B cell (primary cell): ENCODE measurements at regions not wholly inside any gene's neighbourhood (a gene's known extent, or its start where the extent isn't known, plus 50 kb on each side); places are given as distances from the start of the nearest gene placed in this dataset.

ENCODE experiments used
- CTCF ChIP-seq: fragments of 200-600 bp; IDR thresholded peaks from one replicate; pipeline ENCODE4 v1.8.0; 2022; ENCODE audit warnings: antibody characterized with exemption, mild to moderate bottlenecking
- EZH2 ChIP-seq: IDR thresholded peaks from 2 replicates; pipeline ENCODE4 v1.6.1; 2012; ENCODE audit warnings: borderline replicate concordance, low read depth, mild to moderate bottlenecking, moderate library complexity, low read length; ENCODE audit not compliant: insufficient read depth, poor library complexity, severe bottlenecking

DNA sequence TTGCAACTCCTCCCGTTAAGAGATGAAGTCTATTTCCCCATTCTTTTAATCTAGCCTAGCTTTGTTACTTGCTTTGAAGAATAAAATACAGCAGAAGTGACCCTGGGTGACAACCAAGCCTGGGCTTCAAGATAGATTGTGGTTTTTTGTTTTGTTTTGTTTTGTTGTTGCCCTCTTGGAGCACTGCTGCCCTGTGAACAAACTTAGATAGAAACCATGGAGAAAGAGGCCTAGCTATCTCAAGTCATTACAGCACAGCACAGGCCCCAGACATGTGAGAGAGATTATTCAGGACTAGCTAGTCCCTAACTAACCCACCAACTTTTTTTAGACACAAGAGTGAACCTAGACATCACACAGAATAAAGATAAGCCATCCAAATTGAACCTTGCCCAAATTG, 475.2 kb downstream of the EPHA7 start:
- TF ChIP-seq CTCF: no peak
- no peak for TF ChIP-seq EZH2
